Smooth muscle cell (in vitro differentiated cells): ENCODE measurements at regions not wholly inside any gene's neighbourhood (a gene's known extent, or its start where the extent isn't known, plus 50 kb on each side); places are given as distances from the start of the nearest gene placed in this dataset.

ENCODE experiments used
- DNase-seq: peaks from one replicate; lab custom pipeline; 2025; ENCODE audit not compliant: unreplicated experiment; lab: John Stamatoyannopoulos, UW
- H2AFZ ChIP-seq: fragments of 200-600 bp; sonication (generic); 2 replicates; pipeline ENCODE4 v1.6.0; 2016; ENCODE audit warnings: antibody characterized with exemption, low read depth, mild to moderate bottlenecking
- H3F3A ChIP-seq: fragments of 200-600 bp; sonication (generic); 2 replicates; pipeline ENCODE4 v1.6.0; 2017; ENCODE audit warnings: antibody characterized with exemption, low read depth
- H3K27ac ChIP-seq: fragments of 200-600 bp; sonication (generic); 2 replicates; pipeline ENCODE4 v1.5.1; 2016; ENCODE audit warnings: low read depth, mild to moderate bottlenecking
- H3K27me3 ChIP-seq: fragments of 200-600 bp; sonication (generic); 2 replicates; pipeline ENCODE4 v1.6.1; 2016; ENCODE audit warnings: low read depth, mild to moderate bottlenecking
- H3K36me3 ChIP-seq: fragments of 200-600 bp; sonication (generic); 2 replicates; pipeline ENCODE4 v1.5.1; 2016; ENCODE audit warnings: low read depth
- H3K4me1 ChIP-seq: fragments of 200-600 bp; sonication (generic); 2 replicates; pipeline ENCODE4 v1.5.1; 2016; ENCODE audit warnings: low read depth
- H3K4me2 ChIP-seq: fragments of 200-600 bp; sonication (generic); 2 replicates; pipeline ENCODE4 v1.6.0; 2016; ENCODE audit warnings: mild to moderate bottlenecking
- H3K4me3 ChIP-seq: fragments of 200-600 bp; sonication (generic); 2 replicates; pipeline ENCODE4 v1.5.1; 2016; ENCODE audit warnings: mild to moderate bottlenecking
- H3K79me2 ChIP-seq: fragments of 200-600 bp; sonication (generic); 2 replicates; pipeline ENCODE4 v1.6.0; 2016; ENCODE audit warnings: low read depth, mild to moderate bottlenecking
- H3K9ac ChIP-seq: fragments of 200-600 bp; sonication (generic); 2 replicates; pipeline ENCODE4 v1.6.0; 2016; ENCODE audit warnings: low read depth
- H3K9me3 ChIP-seq: fragments of 200-600 bp; sonication (generic); replicated peaks from 2 replicates; pipeline ENCODE4 v1.5.1; 2016; ENCODE audit warnings: low read depth
- H4K20me1 ChIP-seq: fragments of 200-600 bp; sonication (generic); 2 replicates; pipeline ENCODE4 v1.6.0; 2016; ENCODE audit warnings: low read depth
- CTCF ChIP-seq: fragments of 200-600 bp; sonication (generic); IDR thresholded peaks from 2 replicates; pipeline ENCODE4 v1.5.1; 2017; ENCODE audit warnings: borderline replicate concordance, mild to moderate bottlenecking, antibody characterized with exemption; ENCODE audit not compliant: insufficient read depth, poor library complexity, severe bottlenecking
- WGBS: methylation state at CpG from one replicate; pipeline ENCODE4 v1.1.7; 2016; ENCODE audit warnings: low lambda C conversion rate; 5-methylcytosine and 5-hydroxymethylcytosine counted together

GRCh38 chr5:158303883-158304282, 444.9 kb upstream of the CLINT1 start:
- H3K36me3 ChIP-seq: no peaks in the 10 kb centered on the region
- DNase-seq: no peak
- H3K79me2 ChIP-seq: no peaks in the 10 kb centered on the region
- H3K4me1 ChIP-seq: no peaks in the 10 kb centered on the region
- no peak overlapping the region for H3K27ac ChIP-seq
- H3K4me3 ChIP-seq: no peak overlapping the region
- no peaks in the 10 kb centered on the region for H4K20me1 ChIP-seq
- H3K27me3 ChIP-seq: peaks cover 10% of the 10 kb centered on the region
- no peaks in the 10 kb centered on the region for H3F3A ChIP-seq
- no peak overlapping the region for H3K9ac ChIP-seq
- no peak overlapping the region for H2AFZ ChIP-seq
- TF ChIP-seq CTCF: no peak
- whole genome bisulfite sequencing: 100% methylated on average over 1 of the region's 1 CpG
- H3K4me2 ChIP-seq: no peak overlapping the region
- H3K9me3 ChIP-seq: no peaks in the 10 kb centered on the region

GRCh38 chr5:158303275-158303674, 444.3 kb upstream of the CLINT1 start:
- H3K27ac ChIP-seq: no peak overlapping the region
- no peaks in the 10 kb centered on the region for H4K20me1 ChIP-seq
- no peaks in the 10 kb centered on the region for H3K4me1 ChIP-seq
- H3K9ac ChIP-seq: no peak overlapping the region
- DNase-seq: no peak
- no peak overlapping the region for H3K4me3 ChIP-seq
- H3K36me3 ChIP-seq: no peaks in the 10 kb centered on the region
- WGBS: 92% methylated on average over 3 of the region's 3 CpGs
- H3F3A ChIP-seq: no peaks in the 10 kb centered on the region
- H3K79me2 ChIP-seq: no peaks in the 10 kb centered on the region
- peaks cover 10% of the 10 kb centered on the region for H3K27me3 ChIP-seq
- no peaks in the 10 kb centered on the region for H3K9me3 ChIP-seq
- no peak overlapping the region for H2AFZ ChIP-seq
- H3K4me2 ChIP-seq: no peak overlapping the region
- no peak for TF ChIP-seq CTCF

- no peaks in the 10 kb centered on the region for H3K79me2 ChIP-seq
- H3K4me3 ChIP-seq: no peak overlapping the region
- H4K20me1 ChIP-seq: no peaks in the 10 kb centered on the region
- no peak for TF ChIP-seq CTCF
- DNase-seq: no peak
- no peaks in the 10 kb centered on the region for H3K9me3 ChIP-seq
- no peak overlapping the region for H3K9ac ChIP-seq
- no peak overlapping the region for H2AFZ ChIP-seq
- no peaks in the 10 kb centered on the region for H3F3A ChIP-seq
- WGBS: 89% methylated on average over 2 of the region's 2 CpGs
- H3K36me3 ChIP-seq: no peaks in the 10 kb centered on the region
- no peaks in the 10 kb centered on the region for H3K4me1 ChIP-seq
- H3K4me2 ChIP-seq: no peak overlapping the region
- no peak overlapping the region for H3K27ac ChIP-seq
- H3K27me3 ChIP-seq: peaks cover 10% of the 10 kb centered on the region
These were observed 443.1 kb upstream of the CLINT1 start for GRCh38 chr5:158302029-158302428.

GRCh38 chr5:158301186-158301585, 442.2 kb upstream of the CLINT1 start:
- H2AFZ ChIP-seq: no peak overlapping the region
- WGBS: 57% methylated on average over 4 of the region's 4 CpGs
- no peak for DNase-seq
- no peak overlapping the region for H3K9ac ChIP-seq
- H4K20me1 ChIP-seq: no peaks in the 10 kb centered on the region
- TF ChIP-seq CTCF: no peak
- no peaks in the 10 kb centered on the region for H3F3A ChIP-seq
- H3K36me3 ChIP-seq: no peaks in the 10 kb centered on the region
- H3K4me3 ChIP-seq: no peak overlapping the region
- H3K27ac ChIP-seq: no peak overlapping the region
- no peaks in the 10 kb centered on the region for H3K9me3 ChIP-seq
- H3K4me1 ChIP-seq: no peaks in the 10 kb centered on the region
- H3K4me2 ChIP-seq: no peak overlapping the region
- H3K27me3 ChIP-seq: peaks cover 10% of the 10 kb centered on the region
- H3K79me2 ChIP-seq: no peaks in the 10 kb centered on the region
